ENCODE measurements at regions not wholly inside any gene's neighbourhood (a gene's known extent, or its start where the extent isn't known, plus 50 kb on each side); places are given as distances from the start of the nearest gene placed in this dataset.
A peak's percentile ranks its signal among the peaks of the same experiment; 100 is the strongest.

GRCh38 chr12:61018571-61018970, 1241.6 kb upstream of the USP15 start:
- no peak for DNase-seq (ENCODE audit: low read depth in 1 of 2, low spot score in 1 of 2)
- in situ Hi-C loops (cut with HindIII; ENCODE audit: low pct_unique_long_range_greater_than_20kb, low sequenced_read_pairs), result no loop called here
- no peak for TF ChIP-seq JUND (IDR thresholded peaks at IDR 0.05; ENCODE audit: low read depth)

GRCh38 chr12:61023231-61023630, 1237.0 kb upstream of the USP15 start:
- TF ChIP-seq JUND (IDR thresholded peaks at IDR 0.05; ENCODE audit: low read depth), result no peak
- no peak for DNase-seq (ENCODE audit: low read depth in 1 of 2, low spot score in 1 of 2)
- in situ Hi-C loops (cut with HindIII; ENCODE audit: low pct_unique_long_range_greater_than_20kb, low sequenced_read_pairs), result no loop called here

GRCh38 chr12:61029516-61029915, 1230.7 kb upstream of the USP15 start:
- TF ChIP-seq JUND (IDR thresholded peaks at IDR 0.05; ENCODE audit: low read depth), result no peak
- DNase-seq (ENCODE audit: low read depth in 1 of 2, low spot score in 1 of 2), result no peak
- in situ Hi-C loops (cut with HindIII; ENCODE audit: low pct_unique_long_range_greater_than_20kb, low sequenced_read_pairs), result no loop called here

- DNase-seq (ENCODE audit: low read depth in 1 of 2, low spot score in 1 of 2), result no peak
- in situ Hi-C loops (cut with HindIII; ENCODE audit: low pct_unique_long_range_greater_than_20kb, low sequenced_read_pairs), result no loop called here
- TF ChIP-seq JUND (IDR thresholded peaks at IDR 0.05; ENCODE audit: low read depth), result no peak
Observed at GRCh38 chr12:61037792-61038191, 1222.4 kb upstream of the USP15 start.

- DNase-seq (ENCODE audit: low read depth in 1 of 2, low spot score in 1 of 2), result no peak
- in situ Hi-C loops (cut with HindIII; ENCODE audit: low pct_unique_long_range_greater_than_20kb, low sequenced_read_pairs), result no loop called here
Observed at GRCh38 chr12:61043838-61044237, 1216.4 kb upstream of the USP15 start.

GRCh38 chr12:61044766-61045165, 1215.4 kb upstream of the USP15 start:
- no peak for TF ChIP-seq JUND (IDR thresholded peaks at IDR 0.05; ENCODE audit: low read depth)
- peak in 1 of 2 experiments; percentile 27 for DNase-seq (ENCODE audit: low read depth in 1 of 2, low spot score in 1 of 2)
- in situ Hi-C loops (cut with HindIII; ENCODE audit: low pct_unique_long_range_greater_than_20kb, low sequenced_read_pairs), result no loop called here

More at GRCh38 chr12:61043838-61044237, 1216.4 kb upstream of the USP15 start:
- TF ChIP-seq JUND (IDR thresholded peaks at IDR 0.05; ENCODE audit: low read depth), result no peak

- no peak for DNase-seq (ENCODE audit: low read depth in 1 of 2, low spot score in 1 of 2)
- no peak for TF ChIP-seq JUND (IDR thresholded peaks at IDR 0.05; ENCODE audit: low read depth)
- in situ Hi-C loops (cut with HindIII; ENCODE audit: low pct_unique_long_range_greater_than_20kb, low sequenced_read_pairs), result no loop called here
Observed at GRCh38 chr12:61070640-61071414, 1189.4 kb upstream of the USP15 start.

- no peak for TF ChIP-seq JUND (IDR thresholded peaks at IDR 0.05; ENCODE audit: low read depth)
- in situ Hi-C loops (cut with HindIII; ENCODE audit: low pct_unique_long_range_greater_than_20kb, low sequenced_read_pairs), result no loop called here
- DNase-seq (ENCODE audit: low read depth in 1 of 2, low spot score in 1 of 2), result no peak
Observed at GRCh38 chr12:61072717-61073116, 1187.5 kb upstream of the USP15 start.

GRCh38 chr12:61095111-61095510, 1165.1 kb upstream of the USP15 start:
- no peak for TF ChIP-seq JUND (IDR thresholded peaks at IDR 0.05; ENCODE audit: low read depth)
- in situ Hi-C loops (cut with HindIII; ENCODE audit: low pct_unique_long_range_greater_than_20kb, low sequenced_read_pairs), result no loop called here

GRCh38 chr12:61098031-61098580, 1162.1 kb upstream of the USP15 start:
- DNase-seq (ENCODE audit: low read depth in 1 of 2, low spot score in 1 of 2), result no peak
- in situ Hi-C loops (cut with HindIII; ENCODE audit: low pct_unique_long_range_greater_than_20kb, low sequenced_read_pairs), result no loop called here
- no peak for TF ChIP-seq JUND (IDR thresholded peaks at IDR 0.05; ENCODE audit: low read depth)

More at GRCh38 chr12:61095111-61095510, 1165.1 kb upstream of the USP15 start:
- DNase-seq (ENCODE audit: low read depth in 1 of 2, low spot score in 1 of 2), result no peak

- TF ChIP-seq JUND (IDR thresholded peaks at IDR 0.05; ENCODE audit: low read depth), result no peak
- no peak for DNase-seq (ENCODE audit: low read depth in 1 of 2, low spot score in 1 of 2)
- in situ Hi-C loops (cut with HindIII; ENCODE audit: low pct_unique_long_range_greater_than_20kb, low sequenced_read_pairs), result no loop called here
Observed at GRCh38 chr12:61107118-61107517, 1153.1 kb upstream of the USP15 start.

GRCh38 chr12:61111218-61111617, 1149.0 kb upstream of the USP15 start:
- DNase-seq (ENCODE audit: low read depth in 1 of 2, low spot score in 1 of 2), result no peak
- in situ Hi-C loops (cut with HindIII; ENCODE audit: low pct_unique_long_range_greater_than_20kb, low sequenced_read_pairs), result no loop called here
- TF ChIP-seq JUND (IDR thresholded peaks at IDR 0.05; ENCODE audit: low read depth), result no peak

- in situ Hi-C loops (cut with HindIII; ENCODE audit: low pct_unique_long_range_greater_than_20kb, low sequenced_read_pairs), result no loop called here
Observed at GRCh38 chr12:61137677-61138414, 1122.4 kb upstream of the USP15 start.

More at GRCh38 chr12:61137677-61138414, 1122.4 kb upstream of the USP15 start:
- no peak for TF ChIP-seq JUND (IDR thresholded peaks at IDR 0.05; ENCODE audit: low read depth)
- no peak for DNase-seq (ENCODE audit: low read depth in 1 of 2, low spot score in 1 of 2)
